ENCODE measurements at regions not wholly inside any gene's neighbourhood (a gene's known extent, or its start where the extent isn't known, plus 50 kb on each side); places are given as distances from the start of the nearest gene placed in this dataset.

DNA sequence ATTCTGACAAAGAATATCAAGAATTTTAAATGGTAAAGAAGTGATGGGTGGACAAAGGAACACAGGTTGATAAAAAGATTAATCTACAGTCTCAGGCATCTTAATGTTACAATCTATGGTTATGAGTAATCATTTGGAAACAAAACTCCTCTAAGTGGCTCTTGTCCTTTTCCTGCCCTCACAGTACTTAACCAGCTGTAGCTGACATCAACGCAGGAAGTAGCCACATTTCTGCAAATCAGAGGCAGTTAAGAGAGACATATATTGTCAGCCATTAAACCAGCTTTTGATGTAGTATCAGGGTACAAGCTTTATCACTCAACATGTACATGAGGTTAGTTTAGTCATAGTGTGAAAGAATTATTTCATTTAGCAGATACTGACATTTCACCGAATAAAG, 244.6 kb downstream of the NR4A2 start:
- no peak for DNase-seq

DNA sequence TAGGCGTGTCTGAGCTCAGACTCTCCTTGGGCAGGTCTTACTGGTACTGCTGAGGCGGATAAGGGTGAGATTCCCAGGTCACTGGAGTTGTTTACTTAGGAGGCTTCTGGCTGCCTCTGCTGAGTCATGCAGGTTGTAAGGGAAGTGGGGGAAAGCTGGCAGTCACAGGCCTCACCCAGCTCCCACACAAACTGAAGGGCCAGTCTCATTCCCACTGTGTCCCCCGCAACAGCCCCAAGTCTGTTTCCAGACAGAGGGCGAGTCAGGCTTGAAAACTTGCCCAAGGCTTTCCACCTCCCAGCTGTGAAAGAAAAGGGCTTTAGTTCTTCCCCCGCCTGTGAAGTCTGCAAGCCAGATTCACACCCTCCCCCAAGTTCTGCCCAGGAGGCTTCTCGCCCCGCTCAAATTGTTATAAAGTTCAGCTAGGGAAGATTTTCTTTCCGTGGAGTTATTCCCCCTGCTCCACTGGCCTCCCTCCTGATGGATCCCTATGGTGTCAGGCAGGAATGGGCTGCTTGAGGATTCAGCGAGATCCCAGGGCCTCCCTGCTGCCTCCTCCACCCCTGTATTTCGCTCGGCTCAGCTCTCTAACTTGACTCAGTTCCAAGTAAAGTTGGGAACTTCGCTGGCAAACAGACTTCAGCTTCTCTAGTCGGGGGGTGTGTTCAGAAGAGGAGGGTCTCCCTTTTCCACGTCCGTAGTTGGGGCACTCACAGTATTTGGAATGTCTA, 248.6 kb downstream of the NR4A2 start:
- no peak for DNase-seq

DNA sequence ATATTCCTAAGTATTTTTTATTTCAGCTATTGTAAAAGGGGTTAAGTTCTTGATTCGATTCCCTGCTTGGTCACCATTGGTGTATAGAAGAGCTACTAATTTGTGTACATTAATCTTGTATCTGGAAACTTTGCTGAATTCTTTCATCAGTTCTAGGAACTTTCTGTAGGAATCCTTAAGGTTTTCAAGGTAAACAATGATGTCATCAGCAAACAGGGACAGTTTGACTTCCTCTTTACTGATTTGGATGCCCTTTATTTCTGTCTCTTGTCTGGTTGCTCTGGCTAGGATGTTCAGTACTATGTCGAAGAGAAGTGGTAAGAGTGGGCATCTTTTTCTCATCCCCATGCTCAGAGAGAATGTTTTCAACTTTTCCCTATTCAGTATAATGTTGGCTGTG, 252.7 kb downstream of the NR4A2 start:
- no peak for DNase-seq

DNA sequence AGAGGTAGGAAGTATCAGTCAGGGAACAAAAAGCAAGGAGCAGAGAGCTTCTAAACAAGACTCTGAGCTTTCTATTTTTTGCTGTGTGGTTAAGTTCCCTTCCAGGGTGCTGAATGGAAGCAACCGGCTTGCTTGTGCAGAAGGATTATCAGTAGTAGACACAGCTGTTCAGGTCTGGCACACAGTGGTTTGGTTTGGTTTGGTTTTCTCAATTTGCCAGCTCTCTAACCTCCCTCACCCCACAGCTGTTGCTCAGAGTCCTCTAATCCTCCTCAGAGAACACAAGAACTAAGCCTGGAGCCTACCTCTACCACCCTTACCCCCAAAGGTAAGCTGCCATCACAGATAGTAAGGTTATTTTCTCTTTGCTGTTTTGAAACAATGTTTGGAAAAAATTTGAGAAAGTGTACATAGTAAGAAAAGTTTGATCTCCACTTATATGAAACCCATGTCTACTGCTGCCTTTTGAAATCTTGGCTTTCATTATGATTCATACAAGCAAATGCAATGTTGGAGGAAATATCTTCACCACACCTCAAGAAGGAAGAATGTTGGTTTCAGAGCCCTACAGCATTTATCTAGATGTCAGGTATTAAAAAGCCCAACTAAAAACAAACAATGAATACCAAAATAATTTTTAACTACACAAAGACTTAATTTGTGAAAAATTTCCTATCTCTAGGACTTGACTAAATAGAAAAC, 255.3 kb downstream of the NR4A2 start:
- DNase-seq: no peak

DNA sequence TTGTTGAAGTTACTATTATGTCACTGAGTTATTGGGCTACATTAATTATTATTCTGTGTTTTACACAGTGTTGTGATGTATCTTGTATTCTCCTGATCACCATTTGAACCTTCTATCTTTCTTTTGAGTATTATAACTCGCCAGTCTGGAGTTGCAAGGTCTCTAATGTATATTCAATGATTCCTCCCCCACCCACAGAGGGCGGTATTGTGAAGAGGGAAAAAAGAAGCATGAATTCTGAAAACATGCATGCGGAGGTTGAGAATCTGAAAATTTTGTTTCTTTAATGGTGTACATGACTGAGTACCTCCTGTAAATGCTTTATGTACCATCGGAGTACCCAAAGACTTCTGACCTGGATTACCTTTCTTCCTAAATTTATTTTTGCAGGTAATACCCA, 266.6 kb downstream of the NR4A2 start:
- DNase-seq: no peak

DNA sequence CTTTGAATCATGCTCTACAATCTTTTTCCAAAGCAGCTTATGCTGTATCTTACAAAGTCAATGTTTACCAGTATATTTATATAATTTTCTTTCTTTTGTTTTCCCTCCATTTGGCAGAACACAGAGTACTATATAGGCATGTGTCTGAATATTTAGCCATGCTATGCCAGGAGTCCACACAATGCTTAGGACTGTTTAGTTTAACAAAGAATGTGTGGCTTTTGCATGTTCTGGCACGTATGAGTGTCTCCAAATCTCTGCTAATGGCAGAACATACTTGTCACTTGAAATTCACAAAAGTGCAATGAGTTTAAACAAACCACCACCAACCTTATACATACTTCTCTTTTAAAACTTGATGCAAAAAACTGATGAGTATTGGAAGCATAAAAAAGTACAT, 268.0 kb downstream of the NR4A2 start:
- DNase-seq: no peak

DNA sequence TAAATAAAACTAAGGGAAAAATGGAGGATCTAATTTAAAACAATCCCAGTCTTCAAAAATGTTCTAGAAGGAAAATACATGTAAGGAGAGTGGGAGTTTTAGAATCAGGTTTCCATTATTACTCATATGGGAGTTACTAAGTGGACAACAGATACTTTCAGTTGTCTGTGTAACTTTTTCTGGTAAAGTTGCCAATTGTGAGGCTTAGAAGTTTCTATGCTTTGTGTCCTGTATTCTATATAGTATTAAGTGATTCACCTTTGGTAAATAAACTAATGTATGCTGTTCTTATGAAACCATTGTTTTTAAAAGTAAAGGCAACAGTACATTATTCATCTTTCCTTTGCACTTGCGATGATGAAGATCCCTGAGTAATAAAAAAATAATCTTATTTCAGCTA, 274.9 kb downstream of the NR4A2 start:
- DNase-seq: no peak

DNA sequence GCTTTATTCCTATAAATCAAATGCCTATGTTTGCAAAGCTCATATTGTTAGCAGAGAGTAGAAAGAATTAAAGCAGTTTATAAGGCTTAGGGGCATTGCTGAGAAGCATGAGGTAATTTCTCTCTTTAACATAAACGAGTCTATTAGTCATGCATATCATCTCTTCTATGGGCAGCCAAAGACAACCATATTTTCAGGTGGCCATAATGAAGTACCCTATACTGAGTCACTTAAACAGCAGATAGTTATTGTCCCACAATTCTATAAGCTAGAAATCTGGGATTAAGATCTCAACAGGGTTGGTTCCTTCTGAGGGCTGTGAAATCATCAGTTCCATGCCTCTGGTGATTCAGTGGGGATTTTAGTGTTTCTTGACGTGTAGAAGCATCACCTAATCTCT, 277.5 kb downstream of the NR4A2 start:
- no peak for DNase-seq

DNA sequence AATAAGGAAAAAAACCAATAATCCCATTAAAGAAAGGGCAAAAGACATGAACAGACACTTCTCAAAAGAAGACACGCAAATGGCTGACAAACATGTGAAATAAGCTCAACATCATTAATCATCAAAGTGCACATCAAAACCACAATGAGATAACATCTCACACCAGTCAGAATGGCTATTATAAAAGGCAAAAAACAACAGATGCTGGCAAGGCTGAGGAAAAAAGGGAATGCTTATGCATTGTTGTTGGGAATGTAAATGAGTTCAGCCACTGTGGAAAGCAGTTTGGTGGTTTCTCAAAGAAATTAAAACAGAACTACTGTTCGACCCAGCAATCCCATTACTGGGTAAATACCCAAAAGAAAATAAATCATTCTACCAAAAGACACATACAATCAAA, 285.6 kb downstream of the NR4A2 start:
- no peak for DNase-seq

DNA sequence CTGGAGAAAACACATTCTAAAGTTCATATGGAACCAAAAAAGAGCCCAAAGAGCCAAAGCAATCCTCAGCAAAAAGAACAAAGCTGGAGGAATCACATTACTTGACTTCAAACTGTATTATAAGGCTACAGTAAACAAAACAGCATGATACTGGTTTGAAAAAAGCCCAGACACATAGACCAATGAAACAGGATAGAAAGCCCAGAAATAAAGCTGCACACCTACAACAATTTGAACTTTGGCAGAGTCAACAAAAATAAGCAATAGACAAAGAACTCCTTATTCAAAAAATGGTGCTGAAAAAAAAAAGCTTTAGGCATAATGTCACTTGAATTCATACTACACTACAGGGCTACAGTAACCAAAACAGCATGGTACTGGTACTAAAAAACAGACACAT, 289.6 kb downstream of the NR4A2 start:
- DNase-seq: no peak

DNA sequence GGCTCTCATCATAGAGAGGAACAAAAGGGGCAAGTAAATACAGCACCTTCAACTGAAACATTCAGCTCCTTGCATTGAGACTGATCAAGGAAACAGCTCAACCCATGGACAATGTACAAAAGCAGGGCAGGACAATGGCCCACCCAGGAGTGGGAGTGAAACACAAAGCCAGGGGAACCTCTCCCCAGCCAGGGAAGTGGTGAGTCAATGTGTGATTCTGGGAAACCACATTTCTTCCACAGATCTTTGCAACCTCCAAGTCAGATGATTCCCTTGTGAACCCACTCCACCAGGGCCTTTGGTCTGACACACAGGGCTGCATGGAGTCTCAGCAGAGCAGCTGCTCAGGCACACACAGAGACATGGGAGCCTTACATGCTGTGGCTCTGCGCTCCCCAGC, 294.5 kb downstream of the NR4A2 start:
- no peak for DNase-seq

DNA sequence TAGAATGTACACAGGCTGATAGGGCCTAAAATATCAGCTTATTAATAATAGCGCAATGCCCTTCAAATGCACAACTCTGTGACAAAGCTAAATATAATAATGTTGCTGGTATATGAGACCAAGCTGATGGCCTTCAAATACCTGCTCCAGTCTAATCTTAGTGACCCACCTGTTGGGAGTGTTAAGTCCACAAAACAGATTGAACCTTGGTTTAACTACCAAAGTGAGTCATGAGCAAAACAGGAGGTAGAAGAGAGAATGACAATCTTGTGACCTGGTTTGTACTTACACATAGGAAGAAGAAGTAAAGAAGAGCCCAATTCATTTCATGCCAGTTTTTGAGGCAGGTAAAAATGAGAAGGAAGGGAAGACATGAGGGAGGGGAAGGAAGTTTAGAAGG, 295.0 kb downstream of the NR4A2 start:
- DNase-seq: no peak

DNA sequence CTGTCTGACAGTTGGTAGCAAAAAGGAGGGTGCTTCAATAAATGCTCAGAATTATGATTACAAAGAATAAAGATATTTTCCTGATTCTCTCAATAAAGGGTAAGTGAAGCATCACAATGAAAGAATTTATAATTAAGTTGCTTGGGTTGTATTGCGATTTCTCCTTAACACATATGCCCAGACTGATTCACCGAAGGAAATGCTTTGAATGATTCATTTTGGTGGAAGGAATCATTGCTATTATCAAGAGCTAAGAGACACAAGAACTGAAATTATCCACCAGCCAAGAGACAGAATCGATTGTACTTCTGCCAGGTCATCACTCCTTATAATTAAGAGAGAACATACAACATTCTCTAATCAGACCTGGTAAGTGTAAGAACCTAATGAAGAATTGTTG, 301.4 kb downstream of the NR4A2 start:
- DNase-seq: no peak

DNA sequence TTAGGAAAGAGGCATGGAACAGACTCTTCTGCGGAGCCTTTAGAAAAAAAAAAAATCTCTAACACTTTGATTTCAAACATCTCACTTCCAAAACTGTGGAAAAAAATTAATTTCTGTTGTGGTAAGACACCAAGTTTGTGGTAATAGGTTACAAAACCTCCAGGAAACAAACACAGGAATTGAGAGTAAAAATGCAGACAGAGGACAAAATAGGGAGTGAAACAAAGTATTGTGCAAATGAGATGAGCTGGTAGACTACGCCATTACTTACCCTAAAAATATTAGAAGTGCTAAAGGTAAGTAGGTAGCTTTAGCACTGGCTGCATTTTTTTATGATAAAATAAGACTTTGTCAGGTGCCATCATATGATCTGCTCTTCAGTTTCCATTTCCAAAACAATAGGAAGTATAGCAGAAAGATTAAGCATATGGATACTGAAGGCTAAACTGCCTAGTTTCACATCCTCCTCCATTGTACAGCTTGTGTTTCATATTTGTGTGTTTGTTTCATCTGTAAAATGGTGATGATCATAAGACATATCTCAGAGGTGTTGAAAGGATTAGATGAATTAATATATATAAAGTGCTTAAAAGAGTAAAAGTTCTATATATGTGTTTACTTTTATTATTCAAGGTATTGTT, 309.2 kb downstream of the NR4A2 start:
- no peak for DNase-seq

DNA sequence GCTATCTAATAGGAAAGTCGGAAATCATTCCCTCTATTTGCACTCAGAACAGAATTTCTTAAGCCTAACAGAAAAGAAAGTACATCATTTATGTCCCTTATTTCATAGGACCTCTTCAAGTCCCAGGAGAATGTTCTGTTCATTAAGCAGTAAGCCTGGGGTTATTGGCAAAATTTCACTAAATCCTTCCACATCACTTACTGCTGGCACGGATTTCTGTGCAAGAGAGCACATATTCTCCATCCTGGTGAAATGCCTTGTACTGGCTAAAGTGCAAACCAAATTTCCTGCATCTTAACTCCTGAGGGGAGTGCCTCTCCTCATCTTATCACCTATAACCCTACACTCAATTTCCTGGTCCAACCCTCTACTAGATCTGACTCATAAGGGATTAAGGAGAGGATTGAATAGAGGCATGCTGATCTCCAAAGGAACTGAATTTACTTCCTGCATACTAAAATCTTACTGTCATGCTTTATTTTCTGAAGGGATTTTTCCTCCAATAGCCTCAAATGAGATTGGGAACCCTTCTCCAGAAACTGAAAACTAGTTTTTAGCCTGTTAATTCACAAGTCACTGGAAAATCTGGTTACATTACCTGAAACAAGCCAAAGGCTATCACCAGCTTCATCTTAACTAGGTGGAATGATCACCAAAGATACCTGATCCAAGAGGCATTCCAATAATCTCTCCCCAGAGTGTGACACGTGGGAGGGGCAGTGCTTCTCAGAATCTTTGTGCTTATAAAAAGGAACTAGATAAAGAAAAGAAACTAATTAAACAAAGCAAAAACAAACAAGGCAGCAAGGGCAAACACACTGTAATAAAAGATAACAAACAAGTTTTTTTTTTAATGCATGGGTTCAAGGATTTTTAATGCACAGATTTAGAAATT, 311.1 kb downstream of the NR4A2 start:
- DNase-seq: no peak

DNA sequence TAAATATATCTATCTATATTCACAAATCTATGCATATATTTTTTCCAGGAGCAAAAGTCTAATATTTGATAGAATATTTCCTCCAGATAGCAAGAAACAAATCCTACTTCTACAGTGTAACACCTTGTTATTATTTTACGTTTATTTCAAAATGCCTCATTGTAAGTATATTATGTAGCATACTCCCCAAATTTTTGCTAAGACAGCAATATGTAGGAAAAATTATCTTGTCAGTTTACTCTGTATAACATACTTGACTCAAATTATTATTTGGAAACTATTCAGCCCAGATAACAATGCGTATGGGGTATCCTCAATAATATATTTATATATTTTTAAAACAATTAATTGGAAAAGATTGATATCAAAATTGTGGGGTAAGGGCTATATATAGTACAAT, 313.2 kb downstream of the NR4A2 start:
- no peak for DNase-seq

DNA sequence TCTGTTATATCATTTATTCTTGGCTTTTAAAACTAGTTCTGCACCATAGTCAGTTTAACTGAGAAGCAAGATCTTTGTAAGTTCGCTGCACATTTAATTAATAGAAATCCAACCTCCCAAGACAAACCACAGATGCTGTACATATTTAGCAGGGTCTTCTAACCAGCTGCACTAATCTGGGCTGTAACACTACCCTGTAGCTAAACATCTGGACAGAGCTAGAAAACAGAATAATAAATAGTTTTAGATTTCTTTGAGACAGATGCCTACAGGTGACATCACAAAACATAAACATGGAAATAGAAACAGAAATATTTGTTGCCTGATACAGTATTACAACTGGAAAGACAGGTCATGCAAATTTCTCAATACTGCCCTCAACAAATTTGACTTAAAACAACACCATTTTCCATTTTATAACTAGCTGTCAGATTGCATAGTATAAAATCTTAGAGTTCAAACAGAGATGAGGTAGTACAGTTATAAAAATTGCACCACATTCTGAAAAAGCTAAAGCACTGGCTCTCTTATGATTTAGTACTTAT, 315.1 kb downstream of the NR4A2 start:
- no peak for DNase-seq

DNA sequence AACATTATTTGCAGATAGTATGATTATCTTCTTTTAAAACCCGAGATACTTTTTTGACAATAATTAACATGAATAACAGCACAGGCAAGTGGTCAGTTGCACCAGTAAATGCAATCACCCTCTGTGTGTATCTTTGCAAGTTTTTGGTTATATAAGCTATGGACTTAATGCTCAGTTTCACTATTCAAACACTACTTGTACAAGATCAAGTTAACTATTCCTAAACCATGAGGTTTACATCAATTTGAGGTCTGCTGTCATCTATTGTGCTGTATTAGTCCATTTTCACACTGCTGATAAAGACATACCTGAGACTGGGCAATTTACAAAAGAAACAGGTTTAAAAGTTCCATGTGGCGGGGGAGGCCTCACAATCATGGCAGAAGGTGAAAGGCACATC, 323.2 kb downstream of the NR4A2 start:
- DNase-seq: no peak

DNA sequence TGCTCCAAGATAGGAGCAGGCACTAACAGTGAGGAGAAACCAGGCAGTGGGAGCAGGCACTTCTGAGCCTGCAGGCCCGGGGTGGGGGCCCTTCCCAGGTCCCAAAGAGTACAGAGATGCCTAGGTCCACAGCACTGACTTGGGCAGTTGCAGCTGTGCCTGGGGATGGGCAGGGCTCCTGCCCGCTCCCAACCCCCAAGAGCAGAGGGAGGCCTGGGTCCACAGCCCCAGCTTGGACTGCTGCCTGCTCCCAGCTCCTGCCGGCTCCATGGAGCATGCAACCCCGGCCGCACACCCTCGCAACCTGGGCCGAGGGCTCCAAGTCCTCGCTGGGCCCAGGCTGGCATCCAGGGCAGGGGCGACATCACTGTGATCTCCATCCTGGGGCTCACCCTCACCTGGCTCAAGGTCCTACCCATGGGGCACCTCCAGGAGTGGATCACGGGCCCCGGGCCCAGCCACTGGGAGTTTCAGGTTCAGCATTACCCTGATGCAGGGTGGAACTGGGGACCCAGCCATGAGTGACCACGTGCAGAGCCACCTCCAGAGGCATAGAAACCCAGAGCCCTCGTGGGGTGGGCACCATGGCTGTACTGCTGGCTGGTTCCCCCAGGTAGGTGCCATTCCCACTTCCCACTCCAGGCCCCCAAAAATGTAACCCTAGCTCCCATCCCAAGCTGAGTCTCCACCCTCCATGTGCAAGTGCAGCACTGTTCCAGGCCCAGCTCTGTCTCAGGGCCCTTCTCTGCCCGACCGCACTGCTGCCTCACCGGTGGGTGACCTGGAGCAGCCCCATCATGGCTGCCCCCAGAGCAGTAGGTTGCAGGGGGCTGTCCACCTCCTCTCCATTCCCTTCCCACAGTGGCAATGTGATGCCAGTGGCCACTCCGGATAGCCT, 325.6 kb downstream of the NR4A2 start:
- DNase-seq: no peak

DNA sequence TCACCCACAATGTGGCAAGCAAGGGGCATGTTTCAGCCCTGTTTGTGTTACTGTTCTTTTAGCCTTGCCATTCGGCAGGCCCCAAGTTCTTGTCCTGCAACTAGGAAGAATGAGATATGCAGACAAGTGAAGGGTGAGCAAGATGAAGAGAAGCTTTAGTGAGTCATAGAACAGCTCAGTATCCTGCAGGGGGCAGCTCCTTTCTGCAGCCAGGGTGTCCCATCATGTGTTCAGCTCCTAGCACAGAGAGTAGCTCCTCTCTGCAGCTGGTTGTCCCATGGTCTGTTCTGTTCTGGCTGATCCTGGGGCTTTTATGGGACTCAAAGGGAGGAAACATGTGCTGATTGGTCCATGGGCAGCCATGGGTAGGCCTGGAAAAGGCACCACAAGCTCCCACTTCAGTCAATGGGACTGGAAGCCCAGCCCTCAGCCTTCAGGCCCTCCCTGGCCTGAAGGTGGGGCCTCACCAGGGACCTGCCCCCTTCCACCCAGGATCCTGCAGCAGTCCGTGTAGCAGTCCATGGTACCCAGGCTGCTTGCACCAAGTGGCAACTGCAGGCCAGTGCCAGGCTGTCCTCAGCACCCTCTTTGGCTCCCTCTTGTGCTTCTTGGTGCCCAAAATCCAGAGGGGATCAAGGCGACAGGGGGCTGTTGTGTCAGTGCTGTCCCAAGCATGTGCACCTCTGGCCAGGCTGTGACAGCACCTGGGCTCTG, 326.4 kb downstream of the NR4A2 start:
- DNase-seq: no peak

DNA sequence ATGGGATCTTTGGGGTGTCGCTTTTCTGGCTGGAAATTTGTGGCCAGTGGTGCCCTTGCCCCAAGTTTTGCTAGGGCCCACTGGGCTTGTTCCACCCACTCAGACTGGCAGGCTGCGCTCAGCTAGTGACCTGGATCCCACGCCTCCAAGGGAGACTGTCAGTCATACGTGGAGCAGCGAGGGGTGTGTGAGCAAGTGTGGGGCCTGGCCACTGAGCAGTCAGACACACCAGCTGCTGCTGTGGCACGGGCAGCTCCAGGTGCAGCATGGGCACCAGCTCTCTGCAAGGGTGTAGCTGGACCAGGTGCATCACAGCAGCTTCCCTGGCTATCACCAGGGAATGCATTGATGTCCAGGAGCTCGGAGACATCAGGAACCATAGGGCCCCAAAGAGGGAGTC, 327.0 kb downstream of the NR4A2 start:
- no peak for DNase-seq

Measured in SIG-M5 (cell line).